HG03045 (cell line): ENCODE measurements at regions not wholly inside any gene's neighbourhood (a gene's known extent, or its start where the extent isn't known, plus 50 kb on each side); places are given as distances from the start of the nearest gene placed in this dataset.

Experiments
- ATAC-seq: cut with Tn5 transposase; IDR thresholded peaks from one replicate; pipeline ENCODE4 v1.9.1; 2021; ENCODE audit warnings: mild to moderate bottlenecking, moderate library complexity; ENCODE audit not compliant: unreplicated experiment

GRCh38 chr9:103899866-103900265 lies 194.2 kb upstream of the SMC2 start:
- no peak for ATAC-seq

DNA sequence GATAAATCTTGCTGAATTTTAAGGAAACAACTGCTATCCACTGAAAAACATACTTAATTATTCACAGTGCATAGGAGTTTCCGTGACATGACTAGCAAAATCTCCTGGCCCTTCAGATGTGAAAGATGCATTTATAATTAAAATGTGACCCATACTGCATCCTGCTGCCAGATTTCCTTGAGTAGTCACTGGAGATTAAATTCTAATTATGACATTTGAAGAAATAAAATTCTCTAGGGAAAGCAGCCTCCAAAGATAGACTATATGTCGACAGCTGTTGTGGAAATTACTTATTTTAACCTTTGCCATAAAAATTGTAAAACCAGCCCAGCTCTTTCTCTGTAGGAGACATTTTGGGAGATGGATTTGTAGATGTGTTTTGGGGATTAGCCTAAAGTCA lies 193.6 kb upstream of the SMC2 start:
- ATAC-seq = no peak

GRCh38 chr9:103902263-103902662 lies 191.8 kb upstream of the SMC2 start:
- ATAC-seq = peak; percentile 49

GRCh38 chr9:103904242-103904641 lies 189.9 kb upstream of the SMC2 start:
- ATAC-seq = no peak

GRCh38 chr9:103913899-103914298 lies 180.2 kb upstream of the SMC2 start:
- no peak for ATAC-seq

DNA sequence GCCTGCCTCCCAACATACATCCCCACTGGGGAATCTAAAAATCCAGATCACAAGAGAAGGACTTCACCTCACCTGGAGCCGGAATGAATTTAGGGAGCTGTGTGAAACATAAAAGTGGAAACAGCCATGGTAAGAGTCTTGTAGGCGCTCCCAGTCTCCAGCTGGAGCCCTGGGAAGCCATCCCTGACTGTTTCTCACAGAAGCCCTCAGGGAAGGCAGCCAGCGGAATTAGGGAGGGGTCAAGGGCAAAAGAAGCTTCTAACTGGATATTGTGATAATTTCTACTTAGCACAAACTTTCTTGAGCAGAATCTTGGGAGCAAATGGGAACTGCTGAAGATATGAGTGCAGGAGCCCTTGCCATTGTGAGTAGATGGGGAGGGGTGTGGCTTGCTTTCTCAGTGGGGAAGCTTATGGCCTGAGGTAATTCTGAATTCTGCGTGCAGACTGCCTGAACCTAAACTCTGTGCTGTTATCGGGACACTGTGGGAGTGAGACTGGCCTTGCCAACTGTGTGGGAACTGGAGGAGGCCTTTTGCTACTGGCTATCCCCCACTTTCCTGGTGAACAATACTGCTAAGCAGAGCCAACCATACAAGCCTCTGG lies 174.4 kb upstream of the SMC2 start:
- ATAC-seq = no peak

DNA sequence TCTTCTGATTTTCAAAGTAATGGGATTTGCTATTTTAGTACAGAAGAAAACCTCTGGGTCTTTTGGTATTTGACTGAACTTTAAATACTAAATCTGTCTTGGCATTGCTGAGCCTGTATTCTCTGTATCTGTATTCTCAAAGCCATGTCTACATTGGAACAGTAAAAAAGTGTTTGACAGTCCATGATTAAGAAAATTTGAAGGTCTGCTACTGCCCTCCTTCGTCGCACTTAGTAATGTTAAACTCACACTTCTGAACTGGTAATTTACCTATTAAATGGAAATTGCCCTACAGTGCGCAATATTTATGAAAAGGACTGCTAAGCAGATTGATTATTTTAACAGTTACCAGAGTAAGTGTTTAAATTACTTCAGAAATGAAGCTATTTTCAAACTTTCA lies 165.7 kb upstream of the SMC2 start:
- ATAC-seq = no peak

DNA sequence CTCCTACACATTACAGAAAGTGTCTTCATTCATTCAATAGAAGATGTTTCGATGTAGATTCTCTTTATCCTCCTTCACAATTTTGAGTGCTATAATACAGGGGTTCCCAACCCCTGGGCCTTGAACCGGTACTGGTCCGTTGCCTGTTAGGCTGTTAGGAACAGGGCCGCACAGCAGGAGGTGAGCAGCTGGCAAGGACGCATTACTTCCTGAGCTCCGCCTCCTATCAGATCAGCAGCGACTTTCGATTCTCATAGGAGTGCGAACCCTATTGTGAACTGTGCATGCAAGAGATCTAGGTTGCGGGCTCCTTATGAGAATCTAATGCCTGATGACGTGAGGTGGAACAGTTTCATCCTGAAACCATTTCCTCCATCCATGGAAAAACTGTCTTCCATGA lies 153.0 kb upstream of the SMC2 start:
- ATAC-seq = no peak

- no peak for ATAC-seq
Measured at GRCh38 chr9:103942200-103942599, 151.9 kb upstream of the SMC2 start.

DNA sequence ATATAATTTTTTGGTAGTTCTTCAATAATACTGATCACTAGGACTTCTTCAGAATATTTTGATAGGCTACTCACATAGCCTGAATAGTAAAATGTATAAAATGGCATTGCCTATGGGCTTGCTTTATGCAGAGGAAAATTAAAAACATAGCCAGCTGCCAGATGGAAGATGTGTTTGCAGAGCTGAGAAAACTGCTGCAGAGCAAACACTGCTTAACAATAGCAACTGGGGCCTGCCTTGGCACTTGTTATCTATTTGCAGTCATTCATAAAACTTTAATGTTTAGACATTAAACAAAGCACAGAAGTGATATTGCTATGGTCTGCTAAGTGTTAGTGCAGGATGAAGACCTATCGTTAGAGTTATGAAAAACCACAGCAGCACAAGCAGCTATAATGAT lies 151.5 kb upstream of the SMC2 start:
- no peak for ATAC-seq

- ATAC-seq = no peak
Measured at GRCh38 chr9:103949096-103949495, 145.0 kb upstream of the SMC2 start.

GRCh38 chr9:103977163-103977562 lies 116.9 kb upstream of the SMC2 start:
- no peak for ATAC-seq

- ATAC-seq = no peak
Measured at GRCh38 chr9:103978396-103978795, 115.7 kb upstream of the SMC2 start.

DNA sequence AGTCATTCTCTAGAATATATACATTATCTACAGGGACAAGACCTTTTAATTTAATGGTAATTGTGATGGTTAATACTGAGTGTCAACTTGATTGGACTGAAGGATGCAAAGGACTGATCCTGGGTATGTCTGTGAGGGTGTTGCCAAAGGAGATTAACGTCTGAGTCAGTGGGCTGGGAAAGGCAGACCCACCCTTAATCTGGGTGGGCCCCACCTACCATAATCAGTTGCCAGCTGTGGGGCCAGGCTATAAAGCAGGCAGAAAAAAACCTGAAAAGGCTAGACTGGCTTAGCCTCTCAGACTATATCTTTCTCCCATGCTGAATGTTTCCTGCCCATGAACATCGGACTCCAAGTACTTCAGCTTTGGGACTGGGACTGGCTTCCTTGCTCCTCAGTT lies 112.2 kb upstream of the SMC2 start:
- no peak for ATAC-seq

- ATAC-seq = no peak
Measured at GRCh38 chr9:103985077-103985476, 109.0 kb upstream of the SMC2 start.

- no peak for ATAC-seq
Measured at GRCh38 chr9:103988821-103989220, 105.3 kb upstream of the SMC2 start.

DNA sequence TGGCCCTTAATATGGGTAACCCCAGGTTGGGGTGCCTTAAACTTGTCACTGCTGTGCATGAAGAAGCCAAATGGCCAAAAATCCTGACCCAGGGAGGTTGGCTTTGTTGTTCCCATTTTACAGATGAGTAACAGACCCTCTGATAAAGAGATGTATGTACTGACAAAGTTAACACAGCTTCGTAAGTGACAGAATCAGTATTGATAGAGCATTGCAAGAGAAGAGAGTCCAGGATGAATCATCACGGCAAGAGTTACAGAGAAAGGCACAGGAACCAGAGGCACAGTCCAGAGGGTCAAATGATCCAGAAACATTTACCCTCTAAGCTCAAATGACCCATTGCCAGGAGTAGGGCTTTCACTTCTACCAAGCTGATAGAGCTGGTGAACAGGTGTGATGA lies 103.8 kb upstream of the SMC2 start:
- ATAC-seq = no peak

DNA sequence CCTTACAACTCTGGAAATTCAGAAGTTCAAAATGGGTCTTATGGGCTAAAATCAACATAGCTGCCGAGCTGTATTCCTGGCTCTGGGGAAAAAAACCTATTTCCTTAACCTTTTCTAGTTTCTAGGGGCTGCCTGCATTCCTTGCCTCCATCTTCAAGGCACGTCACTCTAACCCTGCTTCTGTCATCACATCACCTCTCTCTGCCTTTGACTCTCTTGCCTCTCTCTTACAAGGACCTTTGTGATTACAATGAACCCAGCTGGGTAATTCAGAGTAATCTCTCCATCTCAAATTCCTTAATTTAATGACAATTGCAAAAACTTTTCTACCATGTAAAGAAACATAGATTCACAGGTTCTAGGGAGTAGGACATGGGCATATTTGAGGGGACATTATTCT lies 103.1 kb upstream of the SMC2 start:
- no peak for ATAC-seq

DNA sequence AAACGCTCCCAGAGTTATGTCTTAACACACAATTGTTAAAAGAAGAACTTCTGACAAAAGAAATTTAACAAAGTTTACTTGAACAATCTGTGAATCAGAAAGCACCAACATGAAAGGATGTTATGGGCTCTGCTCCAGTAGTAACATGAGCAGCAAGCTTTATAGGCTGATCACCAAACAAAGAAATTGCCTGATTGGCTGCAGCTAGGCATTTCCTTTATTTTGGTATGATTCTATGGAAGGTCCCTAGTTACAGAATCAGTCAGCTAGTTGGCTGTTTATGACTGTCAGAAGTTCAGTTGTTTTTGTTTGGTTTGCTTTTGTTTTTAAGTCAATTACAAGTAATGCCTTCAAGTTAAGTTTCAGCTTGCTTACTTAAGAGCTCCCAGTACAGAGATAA lies 102.4 kb upstream of the SMC2 start:
- peak; percentile 81 for ATAC-seq

DNA sequence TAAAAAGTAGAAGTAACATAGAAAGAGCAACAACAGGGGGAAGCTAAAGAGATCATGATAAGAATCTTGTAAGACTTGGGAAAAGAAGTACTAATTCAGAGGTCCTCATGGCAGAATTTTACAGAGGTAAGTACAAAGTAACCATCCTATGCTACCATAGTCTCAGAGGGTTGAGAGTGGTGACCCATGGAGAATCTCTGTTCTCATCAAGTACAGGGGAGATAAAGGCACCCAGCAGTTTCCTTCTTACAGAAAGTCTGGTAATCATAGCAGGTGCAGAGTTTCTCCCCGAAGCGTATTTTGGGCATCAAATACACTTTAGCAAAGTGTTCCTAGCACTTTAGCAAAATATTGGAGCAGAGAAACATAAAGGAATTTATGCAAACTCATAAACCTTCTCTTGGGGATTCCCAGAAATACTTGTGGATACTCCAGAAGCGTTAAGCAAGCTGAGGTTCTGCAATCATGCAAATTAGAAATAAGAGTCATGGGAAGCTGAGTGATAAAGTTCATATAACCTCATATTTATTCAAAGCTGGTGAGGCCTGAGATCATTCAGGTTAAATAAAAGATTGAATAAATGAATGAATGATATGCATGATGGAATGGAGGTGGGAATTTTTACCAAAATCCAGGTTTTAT lies 101.0 kb upstream of the SMC2 start:
- ATAC-seq = no peak

GRCh38 chr9:103997856-103998370 lies 96.2 kb upstream of the SMC2 start:
- no peak for ATAC-seq

GRCh38 chr9:103999375-104000062 lies 94.6 kb upstream of the SMC2 start:
- ATAC-seq = no peak
